Adipocyte (in vitro differentiated cells): ENCODE measurements at regions not wholly inside any gene's neighbourhood (a gene's known extent, or its start where the extent isn't known, plus 50 kb on each side); places are given as distances from the start of the nearest gene placed in this dataset.

Experiments
- DNase-seq: peaks from one replicate; pipeline ENCODE4 v3.0.0-alpha.2; 2015; ENCODE audit warnings: low read depth
- H3K27me3 ChIP-seq: replicated peaks from 2 replicates; pipeline ENCODE4 v1.7.0; 2013; ENCODE audit warnings: mild to moderate bottlenecking, low read length, moderate library complexity; ENCODE audit not compliant: control insufficient read depth, insufficient read depth
- H3K36me3 ChIP-seq: 2 replicates; pipeline ENCODE4 v1.7.0; 2013; ENCODE audit warnings: low read length, mild to moderate bottlenecking, moderate library complexity; ENCODE audit not compliant: control insufficient read depth, insufficient read depth, severe bottlenecking
- H3K4me1 ChIP-seq: 2 replicates; pipeline ENCODE4 v1.7.0; 2013; ENCODE audit warnings: mild to moderate bottlenecking, low read length, moderate library complexity; ENCODE audit not compliant: control insufficient read depth, insufficient read depth
- H3K4me3 ChIP-seq: 2 replicates; pipeline ENCODE4 v1.7.0; 2013; ENCODE audit warnings: mild to moderate bottlenecking, low read length, moderate library complexity
- H3K9ac ChIP-seq: 2 replicates; pipeline ENCODE4 v1.7.0; 2013; ENCODE audit warnings: mild to moderate bottlenecking, low read length, moderate library complexity
- H3K9me3 ChIP-seq: 2 replicates; pipeline ENCODE4 v1.7.0; 2013; ENCODE audit warnings: mild to moderate bottlenecking, low read length, moderate library complexity; ENCODE audit not compliant: control insufficient read depth

DNA sequence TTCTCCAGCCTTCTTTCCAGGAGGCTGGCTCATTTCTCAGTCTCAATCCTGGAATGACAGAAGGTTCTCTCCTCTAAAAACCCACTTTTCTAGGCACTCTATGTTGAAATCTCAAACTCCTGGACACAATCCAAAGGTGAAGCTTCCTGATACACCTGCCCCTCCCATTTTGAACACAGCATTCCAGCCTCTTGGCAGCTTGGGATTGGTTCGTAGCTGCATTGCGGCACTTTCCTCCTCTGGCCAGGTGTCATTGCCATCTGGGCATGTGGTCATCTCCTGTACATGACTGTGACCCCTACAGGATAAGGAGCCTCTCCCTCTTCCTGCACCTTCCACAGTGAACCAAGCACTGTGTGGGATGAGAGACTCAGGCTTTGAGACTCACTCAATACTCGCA, 230.2 kb upstream of the B3GAT1 start:
- Histone ChIP-seq H3K9me3 (no peaks in the 10 kb centered on the region), H3K9ac (no peak overlapping the region), H3K36me3 (no peaks in the 10 kb centered on the region), H3K4me1 (no peaks in the 10 kb centered on the region), H3K4me3 (no peak overlapping the region), H3K27me3 (peaks cover 36% of the 10 kb centered on the region)
- DNase-seq: no peak

DNA sequence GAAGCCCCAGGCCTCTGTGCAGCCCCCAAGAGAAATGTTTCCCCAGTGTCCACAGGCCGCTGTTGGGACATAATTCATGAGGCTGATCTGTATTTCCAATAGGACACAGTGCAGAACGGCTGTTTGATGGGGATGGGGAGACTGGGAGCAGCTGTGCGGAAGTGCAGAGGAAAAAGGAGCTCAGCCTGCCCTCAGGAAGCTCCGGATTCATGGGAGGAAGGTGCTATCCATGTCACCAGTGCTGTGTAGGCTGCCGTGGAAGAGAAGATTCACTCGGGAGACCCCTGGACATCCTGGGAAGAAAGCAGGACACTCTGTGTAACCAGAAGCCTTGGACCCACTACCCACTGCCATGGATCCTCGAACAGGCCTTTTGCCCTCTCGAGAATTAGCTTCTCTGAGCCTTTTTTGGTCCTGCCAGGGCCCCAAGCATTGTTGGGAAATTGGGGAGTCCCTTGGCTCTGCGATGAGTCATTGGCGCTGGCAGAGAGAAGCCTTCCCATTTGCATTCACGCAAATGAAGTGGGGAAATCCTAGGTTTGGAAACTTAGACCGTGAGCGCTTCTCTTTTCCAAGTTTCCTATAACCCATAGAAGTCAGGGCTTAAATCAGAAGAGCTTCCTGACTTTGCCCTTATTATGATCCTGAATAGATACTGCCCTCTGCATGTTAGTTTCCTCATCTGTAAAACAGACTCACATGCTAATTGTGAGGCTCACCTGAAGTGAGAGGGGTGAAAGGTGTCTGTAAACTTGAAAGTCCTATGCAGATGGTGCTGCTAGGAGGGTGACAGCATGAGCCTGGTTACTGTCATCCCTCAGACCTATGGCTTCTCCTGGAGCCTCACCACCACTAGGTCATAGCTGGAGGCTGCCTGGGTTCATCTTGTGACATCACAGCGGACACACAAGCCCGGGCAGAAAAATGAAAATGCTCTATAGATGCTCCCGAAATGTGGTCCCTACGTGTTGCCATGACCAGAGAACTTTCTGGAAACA, 229.2 kb upstream of the B3GAT1 start:
- Histone ChIP-seq H3K27me3 (peaks cover 40% of the 10 kb centered on the region), H3K4me1 (no peaks in the 10 kb centered on the region), H3K4me3 (no peak overlapping the region), H3K36me3 (no peaks in the 10 kb centered on the region), H3K9ac (no peak overlapping the region), H3K9me3 (no peaks in the 10 kb centered on the region)
- DNase-seq: no peak

DNA sequence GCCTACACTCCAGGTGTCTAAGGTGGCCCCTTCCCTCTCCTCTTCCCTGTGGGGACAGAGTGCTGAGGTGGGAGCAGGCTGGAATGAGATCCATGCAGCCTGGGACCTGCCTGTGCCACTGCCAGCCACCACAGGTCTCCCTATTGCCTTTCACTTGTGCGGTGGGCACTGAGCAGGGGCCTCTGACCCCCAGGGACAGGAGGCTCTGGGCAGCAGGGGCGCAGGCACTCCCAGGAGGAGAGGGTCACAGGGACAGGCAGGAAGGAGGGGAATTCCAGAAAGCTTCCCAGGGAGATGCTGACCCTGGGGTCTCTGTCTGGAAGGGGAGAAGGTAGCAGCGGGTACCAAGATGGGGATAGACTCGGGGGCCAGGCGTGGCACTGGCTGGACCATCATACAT, 228.5 kb upstream of the B3GAT1 start:
- no peaks in the 10 kb centered on the region for H3K36me3 ChIP-seq
- peaks cover 36% of the 10 kb centered on the region for H3K27me3 ChIP-seq
- H3K4me3 ChIP-seq: no peak overlapping the region
- DNase-seq: no peak
- no peak overlapping the region for H3K9ac ChIP-seq
- H3K4me1 ChIP-seq: no peaks in the 10 kb centered on the region
- no peaks in the 10 kb centered on the region for H3K9me3 ChIP-seq

DNA sequence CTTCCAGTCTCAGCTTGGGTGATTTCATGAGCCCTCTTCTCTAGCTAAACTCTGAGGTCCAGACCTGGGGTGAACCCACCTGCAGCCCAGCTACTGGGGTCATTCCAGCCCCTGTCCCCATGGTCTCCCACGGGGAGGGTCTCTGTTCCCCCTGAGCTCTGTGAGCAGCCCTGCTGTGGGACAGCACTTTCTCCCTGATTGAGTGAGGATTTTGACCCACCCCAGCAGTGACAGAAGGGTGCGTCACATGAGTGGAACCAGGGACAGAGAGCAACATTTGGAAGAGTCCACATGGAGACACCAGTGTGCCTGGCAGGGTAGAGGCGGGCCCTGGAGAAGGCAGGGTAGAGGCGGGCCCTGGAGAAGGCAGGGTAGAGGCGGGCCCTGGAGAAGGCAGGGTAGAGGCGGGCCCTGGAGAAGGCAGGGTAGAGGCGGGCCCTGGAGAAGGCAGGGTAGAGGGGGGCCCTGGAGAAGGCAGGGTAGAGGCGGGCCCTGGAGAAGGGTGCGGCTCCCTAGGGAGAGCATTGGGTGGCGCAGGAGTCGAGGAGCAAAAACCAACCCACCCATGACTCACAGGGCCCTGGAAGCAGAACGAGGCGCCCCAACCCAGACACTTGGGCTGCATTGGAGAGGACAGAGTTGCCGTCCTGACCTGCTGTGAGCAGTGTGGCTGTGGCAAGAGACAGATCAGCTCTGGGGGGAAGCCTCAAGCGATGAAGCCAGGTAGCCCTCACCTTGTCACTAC, 227.7 kb upstream of the B3GAT1 start:
- Histone ChIP-seq H3K4me3 (no peak overlapping the region), H3K36me3 (no peaks in the 10 kb centered on the region), H3K9me3 (no peaks in the 10 kb centered on the region), H3K4me1 (no peaks in the 10 kb centered on the region), H3K27me3 (peaks cover 33% of the 10 kb centered on the region), H3K9ac (no peak overlapping the region)
- DNase-seq: no peak

DNA sequence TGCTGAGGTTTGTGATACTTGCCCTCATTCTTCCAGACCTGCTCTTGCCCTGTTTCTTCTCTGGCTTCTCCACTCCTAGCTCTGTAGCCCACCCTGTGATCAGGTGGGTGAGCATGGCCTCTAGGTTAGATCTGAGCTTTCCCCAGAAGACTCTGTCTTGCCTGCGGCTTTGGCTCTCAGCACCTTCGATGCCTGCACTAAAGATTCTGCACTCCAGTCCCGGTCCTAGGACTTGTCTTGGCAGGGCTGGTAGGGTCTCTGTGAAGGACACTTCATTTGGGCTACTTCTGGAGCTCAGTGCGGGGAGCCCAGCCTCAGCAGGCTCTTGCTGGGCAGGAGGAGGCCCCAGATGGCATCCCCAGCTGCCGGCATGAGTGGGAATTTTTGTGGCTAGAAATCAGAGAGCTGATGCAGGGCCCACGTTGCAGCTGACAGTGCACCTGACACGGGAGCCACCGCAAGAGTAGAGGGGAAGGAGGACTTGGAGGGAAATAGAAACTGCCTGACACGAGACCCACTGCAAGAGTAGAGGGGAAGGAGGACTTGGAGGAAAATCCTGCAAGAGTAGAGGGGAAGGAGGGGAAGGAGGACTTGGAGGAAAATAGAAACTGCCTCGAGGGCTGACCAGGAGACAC, 226.9 kb upstream of the B3GAT1 start:
- H3K9ac ChIP-seq: no peak overlapping the region
- H3K36me3 ChIP-seq: no peaks in the 10 kb centered on the region
- H3K9me3 ChIP-seq: no peaks in the 10 kb centered on the region
- peaks cover 28% of the 10 kb centered on the region for H3K27me3 ChIP-seq
- H3K4me3 ChIP-seq: no peak overlapping the region
- DNase-seq: no peak
- no peaks in the 10 kb centered on the region for H3K4me1 ChIP-seq

DNA sequence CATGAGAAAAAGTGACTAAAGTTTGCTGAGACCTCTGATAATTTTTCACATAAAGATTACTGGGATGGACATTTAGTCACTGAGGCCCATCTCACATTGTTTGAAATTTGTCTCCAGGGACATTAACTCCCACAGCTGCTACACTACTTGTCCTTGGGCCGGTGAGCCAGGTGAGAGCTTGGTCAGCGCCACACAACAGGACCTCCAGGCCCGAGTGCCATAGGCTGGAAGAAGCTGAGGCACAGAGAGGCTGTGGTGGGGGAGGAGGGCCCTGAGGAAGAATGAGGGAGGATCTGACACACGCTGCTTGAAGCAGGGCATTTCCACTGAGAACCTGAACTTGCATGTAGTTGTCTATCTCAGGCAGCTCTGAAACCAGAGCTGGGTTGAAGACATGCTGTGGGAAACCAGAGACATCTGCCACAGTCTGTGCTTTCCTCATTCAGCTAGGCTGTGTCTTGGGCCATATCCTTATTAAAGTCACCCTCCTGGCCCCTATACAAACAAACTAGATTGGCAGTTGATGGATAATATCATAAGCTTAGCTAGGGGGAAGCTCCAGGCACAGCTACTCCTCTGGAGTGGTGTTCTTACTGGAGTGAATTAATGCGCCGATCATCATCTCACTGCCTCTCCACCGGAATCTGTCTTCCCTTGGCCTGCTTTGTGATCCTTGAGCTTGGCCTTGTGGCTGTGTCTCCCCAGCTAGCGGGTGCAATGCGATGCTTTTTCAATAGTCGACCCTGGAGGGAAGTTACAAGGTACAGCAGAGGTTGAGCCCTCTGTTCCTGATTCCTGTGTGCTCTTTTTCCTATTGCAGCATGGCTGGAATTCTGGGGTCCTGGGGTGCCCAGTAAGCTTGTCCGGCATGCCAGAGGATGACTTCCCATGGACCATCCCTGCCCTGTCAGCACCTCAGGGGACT, 225.3 kb upstream of the B3GAT1 start:
- Histone ChIP-seq H3K36me3 (no peaks in the 10 kb centered on the region), H3K9me3 (no peaks in the 10 kb centered on the region), H3K4me1 (no peaks in the 10 kb centered on the region), H3K9ac (no peak overlapping the region), H3K27me3 (peaks cover 24% of the 10 kb centered on the region), H3K4me3 (no peak overlapping the region)
- DNase-seq: no peak

DNA sequence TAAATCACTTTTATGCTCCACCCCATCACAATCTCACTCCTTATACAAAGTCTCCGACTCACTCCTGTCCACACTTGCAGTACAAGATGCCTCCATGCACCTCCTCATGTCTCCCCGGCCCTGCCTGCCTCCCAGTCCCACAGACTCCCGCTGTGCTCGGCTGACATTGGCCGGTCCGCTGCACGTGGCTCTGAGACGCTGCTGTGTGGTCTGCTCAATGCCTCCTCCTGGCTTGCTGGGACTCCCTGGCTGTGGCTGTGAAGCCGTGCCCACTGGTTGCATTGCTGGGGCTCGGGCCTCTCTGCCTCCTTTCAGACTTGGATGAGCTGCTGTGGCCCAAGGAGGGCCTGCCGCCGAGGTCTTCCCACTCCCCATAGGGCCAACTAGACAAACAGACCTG, 224.0 kb upstream of the B3GAT1 start:
- Histone ChIP-seq H3K4me1 (no peaks in the 10 kb centered on the region), H3K9ac (no peak overlapping the region), H3K9me3 (no peaks in the 10 kb centered on the region), H3K4me3 (no peak overlapping the region), H3K27me3 (peaks cover 15% of the 10 kb centered on the region), H3K36me3 (no peaks in the 10 kb centered on the region)
- no peak for DNase-seq

DNA sequence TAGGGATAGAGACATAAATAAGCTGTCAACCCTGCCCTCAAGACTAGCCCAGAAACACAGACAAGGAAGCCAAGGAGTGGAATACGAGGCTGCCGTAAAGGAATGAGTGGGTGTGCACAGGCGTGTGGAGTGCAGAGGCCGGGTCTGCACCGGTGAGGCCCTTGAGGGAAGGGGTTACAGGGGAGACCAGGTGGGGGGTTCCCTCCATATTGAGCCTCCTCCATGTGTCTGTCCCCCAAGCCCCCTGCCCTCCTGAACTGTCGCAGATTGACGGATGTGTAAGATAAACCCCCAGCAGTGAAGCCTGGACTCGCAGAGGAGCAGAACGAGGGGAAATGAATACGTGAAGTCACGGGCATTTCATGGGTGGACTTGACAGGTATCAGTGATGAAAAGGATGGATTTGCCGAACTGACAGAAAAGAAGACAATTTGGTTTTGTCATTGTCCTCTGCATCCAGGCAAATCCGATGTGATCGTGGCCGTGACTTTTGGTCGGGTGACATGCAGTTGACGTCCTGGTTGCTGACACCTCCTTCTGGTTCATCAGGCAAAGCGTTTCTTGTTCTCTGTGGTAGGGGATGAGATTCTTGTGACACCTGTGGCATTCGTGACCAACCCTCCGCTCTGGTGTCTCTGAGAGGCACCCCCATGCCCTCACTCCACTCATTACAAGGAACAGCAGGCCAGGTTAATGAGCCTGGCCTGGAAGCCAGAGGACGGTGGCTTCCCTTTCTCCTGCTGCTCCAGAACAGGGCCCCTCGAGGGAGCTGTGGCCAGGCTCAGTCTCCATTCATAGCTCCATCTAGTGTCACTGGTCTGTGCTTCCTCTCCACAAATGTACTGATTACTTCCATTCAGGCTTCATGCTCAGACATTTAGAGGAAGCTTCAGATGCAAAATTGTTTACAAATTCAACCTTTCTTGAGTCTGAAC, 223.1 kb upstream of the B3GAT1 start:
- Histone ChIP-seq H3K27me3 (peaks cover 13% of the 10 kb centered on the region), H3K4me1 (no peaks in the 10 kb centered on the region), H3K9me3 (no peaks in the 10 kb centered on the region), H3K9ac (no peak overlapping the region), H3K4me3 (no peak overlapping the region), H3K36me3 (no peaks in the 10 kb centered on the region)
- DNase-seq: no peak

DNA sequence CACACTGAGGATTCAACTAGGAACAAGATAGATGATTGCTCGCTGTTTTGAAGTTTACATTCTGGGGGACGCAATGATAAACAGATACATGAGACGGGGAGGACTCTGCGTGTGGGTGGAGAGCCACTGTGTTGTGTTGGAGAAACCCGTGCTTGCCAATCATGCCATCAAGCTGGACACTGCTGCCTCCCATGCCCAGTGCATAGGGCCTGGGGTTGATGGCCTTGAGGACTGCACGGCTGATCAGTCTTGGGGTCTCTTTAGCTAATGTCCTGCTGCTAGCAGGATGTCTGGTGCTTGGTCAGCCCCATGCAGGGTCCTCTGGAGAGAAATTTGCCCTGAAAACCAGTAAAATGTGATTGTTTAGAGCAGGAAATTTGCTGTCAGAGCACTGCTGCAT, 221.2 kb upstream of the B3GAT1 start:
- no peak overlapping the region for H3K9ac ChIP-seq
- H3K27me3 ChIP-seq: peaks cover 5% of the 10 kb centered on the region
- no peaks in the 10 kb centered on the region for H3K9me3 ChIP-seq
- no peaks in the 10 kb centered on the region for H3K4me1 ChIP-seq
- DNase-seq: no peak
- no peaks in the 10 kb centered on the region for H3K36me3 ChIP-seq
- no peak overlapping the region for H3K4me3 ChIP-seq
